Osteoblast (primary cell): ENCODE measurements at regions not wholly inside any gene's neighbourhood (a gene's known extent, or its start where the extent isn't known, plus 50 kb on each side); places are given as distances from the start of the nearest gene placed in this dataset.

ENCODE experiments used
- DNase-seq: peaks from one replicate; pipeline ENCODE4 v3.0.0; 2011; ENCODE audit warnings: low spot score, mixed read lengths; ENCODE audit not compliant: insufficient read length; ENCODE audit errors: missing footprints
- H2AFZ ChIP-seq: 2 replicates; pipeline ENCODE4 v1.6.0; 2011; ENCODE audit warnings: mild to moderate bottlenecking, low read length
- H3K27ac ChIP-seq: 2 replicates; pipeline ENCODE4 v1.5.1; 2011; ENCODE audit warnings: mild to moderate bottlenecking, low read depth, low read length, moderate library complexity
- H3K27me3 ChIP-seq: 2 replicates; pipeline ENCODE4 v1.6.0; 2012; ENCODE audit warnings: mild to moderate bottlenecking, control low read depth, inconsistent platforms, low read length, moderate library complexity; ENCODE audit not compliant: insufficient read depth
- H3K36me3 ChIP-seq: 2 replicates; pipeline ENCODE4 v1.5.1; 2011; ENCODE audit warnings: mild to moderate bottlenecking, low read length, control low read depth, moderate library complexity; ENCODE audit not compliant: insufficient read depth
- H3K4me1 ChIP-seq: 2 replicates; pipeline ENCODE4 v1.5.1; 2011; ENCODE audit warnings: mild to moderate bottlenecking, low read length, control low read depth, moderate library complexity; ENCODE audit not compliant: insufficient read depth
- H3K4me2 ChIP-seq: 2 replicates; pipeline ENCODE4 v1.6.0; 2011; ENCODE audit warnings: mild to moderate bottlenecking, low read length; ENCODE audit not compliant: insufficient read depth
- H3K4me3 ChIP-seq: fragments of 200-600 bp; sonication (generic); 3 replicates; pipeline ENCODE4 v1.5.1; 2012; ENCODE audit warnings: mild to moderate bottlenecking, low read length, inconsistent platforms; ENCODE audit not compliant: insufficient read depth
- H3K79me2 ChIP-seq: 2 replicates; pipeline ENCODE4 v1.6.0; 2012; ENCODE audit warnings: mild to moderate bottlenecking, low read length, control low read depth, inconsistent platforms; ENCODE audit not compliant: insufficient read depth
- H3K9me3 ChIP-seq: 2 replicates; pipeline ENCODE4 v1.5.1; 2011; ENCODE audit warnings: low read depth, low read length, control low read depth
- H4K20me1 ChIP-seq: 2 replicates; pipeline ENCODE4 v1.6.0; 2012; ENCODE audit warnings: mild to moderate bottlenecking, low read length, control low read depth; ENCODE audit not compliant: insufficient read depth
- CTCF ChIP-seq: IDR thresholded peaks from 2 replicates; pipeline ENCODE4 v1.5.1; 2011; ENCODE audit warnings: mild to moderate bottlenecking, low read depth, low read length, moderate library complexity; ENCODE audit errors: extremely low read depth

GRCh38 chr1:30064547-30064946 lies 658.8 kb downstream of the MATN1 start:
- Histone ChIP-seq H3K9me3 (no peaks in the 10 kb centered on the region), H3K27ac (no peak overlapping the region), H3K4me3 (no peak overlapping the region), H4K20me1 (no peaks in the 10 kb centered on the region), H3K79me2 (no peaks in the 10 kb centered on the region), H3K27me3 (no peaks in the 10 kb centered on the region), H3K36me3 (no peaks in the 10 kb centered on the region), H3K4me1 (no peaks in the 10 kb centered on the region), H2AFZ (no peak overlapping the region), H3K4me2 (no peak overlapping the region)
- no peak for DNase-seq
- no peak for TF ChIP-seq CTCF

GRCh38 chr1:30063621-30064280 lies 659.6 kb downstream of the MATN1 start:
- Histone ChIP-seq H3K27ac (no peak overlapping the region), H4K20me1 (no peaks in the 10 kb centered on the region), H3K4me2 (no peak overlapping the region), H3K27me3 (no peaks in the 10 kb centered on the region), H3K4me1 (no peaks in the 10 kb centered on the region), H3K4me3 (no peak overlapping the region), H3K9me3 (no peaks in the 10 kb centered on the region), H3K79me2 (no peaks in the 10 kb centered on the region), H3K36me3 (no peaks in the 10 kb centered on the region), H2AFZ (no peak overlapping the region)
- DNase-seq: no peak
- TF ChIP-seq CTCF: no peak

DNA sequence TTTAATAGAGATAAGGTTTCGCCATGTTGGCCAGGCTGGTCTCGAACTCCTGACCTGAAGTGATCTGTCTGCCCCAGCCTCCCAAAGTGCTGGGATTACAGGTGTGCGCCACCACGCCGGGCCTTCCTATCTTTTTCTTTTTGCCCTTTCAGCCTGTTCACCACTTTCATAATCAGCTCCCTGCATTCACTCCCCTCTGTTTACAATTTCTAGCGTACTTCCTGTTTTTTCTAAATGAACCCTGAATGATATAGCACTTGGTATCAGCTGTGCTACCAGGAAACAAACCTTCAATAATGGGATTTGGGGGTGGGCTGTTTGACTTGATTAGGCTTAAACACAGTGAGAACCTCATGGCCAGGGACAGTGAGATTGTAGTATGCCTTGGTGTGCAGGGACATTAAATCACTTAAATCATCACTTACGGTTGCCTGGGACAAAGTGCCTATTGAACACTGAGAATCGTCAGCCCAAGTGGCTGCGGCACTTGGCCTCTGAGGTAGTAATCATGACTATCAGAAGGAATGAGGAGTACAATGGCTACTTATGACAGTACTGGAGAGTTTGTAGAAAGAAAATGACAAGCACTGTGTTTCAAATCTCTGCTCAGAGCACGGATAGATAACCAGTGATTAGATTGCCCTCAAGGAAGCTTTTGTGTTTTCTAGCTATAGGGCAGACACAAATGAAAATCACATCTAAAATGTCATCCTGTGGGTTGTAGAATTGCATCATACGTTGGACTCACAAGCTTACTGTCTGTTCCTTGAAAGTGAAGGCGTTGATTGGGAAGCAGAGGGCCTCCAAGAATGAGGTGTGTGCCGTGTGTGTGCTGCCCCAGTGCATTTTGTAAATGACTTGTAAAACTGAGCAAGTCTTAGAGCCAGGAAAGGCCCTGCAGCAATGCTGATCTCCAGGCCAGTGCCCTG lies 661.8 kb downstream of the MATN1 start:
- no peak for TF ChIP-seq CTCF
- Histone ChIP-seq H3K36me3 (no peaks in the 10 kb centered on the region), H3K4me1 (no peaks in the 10 kb centered on the region), H3K27ac (no peak overlapping the region), H3K79me2 (no peaks in the 10 kb centered on the region), H4K20me1 (no peaks in the 10 kb centered on the region), H2AFZ (no peak overlapping the region), H3K4me2 (no peak overlapping the region), H3K9me3 (no peaks in the 10 kb centered on the region), H3K4me3 (no peak overlapping the region), H3K27me3 (no peaks in the 10 kb centered on the region)
- no peak for DNase-seq

DNA sequence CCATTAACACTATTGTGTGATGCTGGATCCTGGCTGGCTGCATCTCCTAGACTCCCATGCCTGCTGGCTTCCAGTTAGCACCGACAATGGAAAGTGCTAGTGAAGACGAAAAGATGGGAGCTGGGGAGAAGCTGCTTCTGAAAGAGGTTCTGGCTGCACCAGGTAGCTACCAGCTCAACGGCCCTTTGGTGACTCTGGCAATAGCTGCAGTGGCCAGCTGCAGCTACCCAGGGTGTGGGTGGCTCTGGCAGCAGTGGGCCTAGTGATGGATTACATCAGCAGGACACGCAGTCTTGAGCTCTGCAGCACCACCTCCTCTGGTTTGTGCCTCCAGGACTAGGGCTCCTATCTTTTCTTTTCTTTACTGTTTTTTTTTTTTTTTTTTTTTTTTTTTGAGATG lies 662.6 kb downstream of the MATN1 start:
- H3K4me2 ChIP-seq: no peak overlapping the region
- H3K4me3 ChIP-seq: no peak overlapping the region
- H3K36me3 ChIP-seq: no peaks in the 10 kb centered on the region
- no peaks in the 10 kb centered on the region for H3K79me2 ChIP-seq
- H2AFZ ChIP-seq: no peak overlapping the region
- no peaks in the 10 kb centered on the region for H3K9me3 ChIP-seq
- no peaks in the 10 kb centered on the region for H4K20me1 ChIP-seq
- no peak for DNase-seq
- H3K4me1 ChIP-seq: no peaks in the 10 kb centered on the region
- H3K27ac ChIP-seq: no peak overlapping the region
- TF ChIP-seq CTCF: no peak
- no peaks in the 10 kb centered on the region for H3K27me3 ChIP-seq
